ENCODE measurements at regions not wholly inside any gene's neighbourhood (a gene's known extent, or its start where the extent isn't known, plus 50 kb on each side); places are given as distances from the start of the nearest gene placed in this dataset.
"Not testable (repeated sequence)": the region's sequence is repeated elsewhere in the genome, so short reads cannot be mapped to it uniquely, and the experiment has no call there.

DNA sequence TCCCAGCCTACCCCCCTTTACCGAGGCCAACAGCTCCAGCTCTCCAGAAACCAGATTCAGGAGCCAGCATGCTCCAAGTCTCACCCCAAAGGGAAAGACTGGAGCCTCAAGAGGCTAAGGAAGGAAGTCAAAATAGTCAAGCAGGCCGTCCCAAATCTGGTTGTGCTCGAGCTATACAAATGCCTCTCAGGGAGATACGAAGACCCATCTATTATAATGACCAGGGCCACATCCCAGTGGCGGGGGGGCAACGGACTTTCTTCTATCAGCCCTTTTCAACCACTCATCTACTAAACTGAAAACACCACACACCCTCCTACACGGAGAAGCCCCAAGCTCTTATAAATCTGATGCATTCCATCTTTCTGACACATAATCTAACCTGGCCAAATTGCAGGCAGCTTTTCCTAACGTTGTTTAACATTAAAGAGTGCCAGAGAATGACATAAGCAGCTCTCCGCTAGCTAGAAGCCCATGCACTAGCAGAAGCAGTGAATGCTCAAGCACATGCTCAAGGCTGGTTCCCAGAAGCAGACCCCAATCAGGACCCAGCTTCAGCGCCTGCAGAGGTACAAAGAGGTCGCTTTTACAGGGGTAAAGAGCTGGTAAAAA is 104.6 kb upstream of the ZNF98 start:
- ATAC-seq (ENCODE audit: poor library complexity) (no peak), DNase-seq (no peak)
- H3K4me3 ChIP-seq (ENCODE audit: low read length): no peak overlapping the region
- H3K36me3 ChIP-seq (ENCODE audit: insufficient read depth, low read length): no peaks in the 10 kb centered on the region
- Mint-ChIP-seq H3K4me1 (ENCODE audit: low read depth) (no peaks in the 10 kb centered on the region), H3K9me3 (peaks cover 19% of the 10 kb centered on the region), H3K27me3 (no peaks in the 10 kb centered on the region), H3K36me3 (ENCODE audit: low read depth) (no peaks in the 10 kb centered on the region), H3K4me3 (no peak overlapping the region), H3K27ac (no peak overlapping the region)
- H3K27ac ChIP-seq (ENCODE audit: low read depth in 1 of 2, low read length in 2 of 2): no peak overlapping the region
- H3K9me3 ChIP-seq (ENCODE audit: control insufficient read depth in 1 of 2, insufficient read depth in 1 of 2, low read length in 2 of 2): peaks cover 11 to 20% of the 10 kb centered on the region in 2 experiments
- no peaks in the 10 kb centered on the region for H3K4me1 ChIP-seq (ENCODE audit: insufficient read depth, low read length)
- TF ChIP-seq, protein P1, sequence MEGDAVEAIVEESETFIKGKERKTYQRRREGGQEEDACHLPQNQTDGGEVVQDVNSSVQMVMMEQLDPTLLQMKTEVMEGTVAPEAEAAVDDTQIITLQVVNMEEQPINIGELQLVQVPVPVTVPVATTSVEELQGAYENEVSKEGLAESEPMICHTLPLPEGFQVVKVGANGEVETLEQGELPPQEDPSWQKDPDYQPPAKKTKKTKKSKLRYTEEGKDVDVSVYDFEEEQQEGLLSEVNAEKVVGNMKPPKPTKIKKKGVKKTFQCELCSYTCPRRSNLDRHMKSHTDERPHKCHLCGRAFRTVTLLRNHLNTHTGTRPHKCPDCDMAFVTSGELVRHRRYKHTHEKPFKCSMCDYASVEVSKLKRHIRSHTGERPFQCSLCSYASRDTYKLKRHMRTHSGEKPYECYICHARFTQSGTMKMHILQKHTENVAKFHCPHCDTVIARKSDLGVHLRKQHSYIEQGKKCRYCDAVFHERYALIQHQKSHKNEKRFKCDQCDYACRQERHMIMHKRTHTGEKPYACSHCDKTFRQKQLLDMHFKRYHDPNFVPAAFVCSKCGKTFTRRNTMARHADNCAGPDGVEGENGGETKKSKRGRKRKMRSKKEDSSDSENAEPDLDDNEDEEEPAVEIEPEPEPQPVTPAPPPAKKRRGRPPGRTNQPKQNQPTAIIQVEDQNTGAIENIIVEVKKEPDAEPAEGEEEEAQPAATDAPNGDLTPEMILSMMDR (IDR thresholded peaks at IDR 0.05): no peak
- ChIA-PET CTCF (no interaction called here), POLR2A (no interaction called here)
- no peaks in the 10 kb centered on the region for H3K27me3 ChIP-seq (ENCODE audit: control insufficient read depth in 1 of 2, insufficient read depth in 2 of 2, low read length in 2 of 2)
- intact Hi-C loops (cut with DNase I, micrococcal nuclease): no loop called here

GRCh38 chr19:22523940-22524339 is 101.8 kb upstream of the ZNF98 start:
- Histone ChIP-seq H3K9me3 (ENCODE audit: control insufficient read depth in 1 of 2, insufficient read depth in 1 of 2, low read length in 2 of 2) (peaks cover 12 to 33% of the 10 kb centered on the region in 2 experiments), H3K4me3 (ENCODE audit: low read length) (no peak overlapping the region), H3K4me1 (ENCODE audit: insufficient read depth, low read length) (no peaks in the 10 kb centered on the region), H3K27me3 (ENCODE audit: control insufficient read depth in 1 of 2, insufficient read depth in 2 of 2, low read length in 2 of 2) (no peaks in the 10 kb centered on the region), H3K27ac (ENCODE audit: low read depth in 1 of 2, low read length in 2 of 2) (no peak overlapping the region), H3K36me3 (ENCODE audit: insufficient read depth, low read length) (no peaks in the 10 kb centered on the region)
- ChIA-PET POLR2A (no interaction called here), CTCF (no interaction called here)
- TF ChIP-seq, protein P1 (IDR thresholded peaks at IDR 0.05): no peak
- no peak overlapping the region for H3K27ac Mint-ChIP-seq
- ATAC-seq (ENCODE audit: poor library complexity): no peak
- peaks cover 11% of the 10 kb centered on the region for H3K9me3 Mint-ChIP-seq
- DNase-seq: no peak
- no peaks in the 10 kb centered on the region for H3K36me3 Mint-ChIP-seq (ENCODE audit: low read depth)
- intact Hi-C loops (cut with DNase I, micrococcal nuclease): no loop called here
- H3K4me3 Mint-ChIP-seq: no peak overlapping the region
- H3K4me1 Mint-ChIP-seq (ENCODE audit: low read depth): no peaks in the 10 kb centered on the region
- H3K27me3 Mint-ChIP-seq: no peaks in the 10 kb centered on the region

DNA sequence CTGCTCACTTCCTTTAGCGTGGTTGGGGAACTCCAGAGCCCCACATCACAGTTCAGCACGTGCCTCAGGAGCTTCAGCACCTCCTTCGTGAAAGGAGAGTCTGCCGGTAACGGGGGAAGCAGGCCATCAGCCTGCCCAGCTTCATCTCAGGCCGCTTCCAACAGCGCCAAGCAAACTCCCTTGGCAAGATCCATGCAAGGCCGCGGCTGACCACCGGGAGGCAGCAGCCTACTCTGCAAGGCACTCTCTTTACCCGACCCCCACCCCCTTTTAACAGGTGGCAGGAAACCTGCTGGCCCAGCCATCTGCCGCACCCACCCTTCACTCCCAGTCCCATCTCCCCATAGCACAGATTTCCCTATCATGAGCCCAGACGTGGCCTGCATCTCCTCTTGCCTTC is 97.4 kb upstream of the ZNF98 start:
- DNase-seq; intact Hi-C loops (cut with DNase I, micrococcal nuclease); H3K4me1 Mint-ChIP-seq (ENCODE audit: low read depth); H3K4me1 ChIP-seq (ENCODE audit: insufficient read depth, low read length); H3K27me3 Mint-ChIP-seq; H3K9me3 Mint-ChIP-seq; H3K27me3 ChIP-seq (ENCODE audit: control insufficient read depth in 1 of 2, insufficient read depth in 2 of 2, low read length in 2 of 2); POLR2A ChIA-PET; CTCF ChIA-PET; H3K36me3 Mint-ChIP-seq (ENCODE audit: low read depth); H3K4me3 Mint-ChIP-seq; H3K36me3 ChIP-seq (ENCODE audit: insufficient read depth, low read length); H3K27ac Mint-ChIP-seq; H3K27ac ChIP-seq (ENCODE audit: low read depth in 1 of 2, low read length in 2 of 2); H3K4me3 ChIP-seq (ENCODE audit: low read length); ATAC-seq (ENCODE audit: poor library complexity): not testable (repeated sequence)
- peaks cover 23 to 60% of the 10 kb centered on the region in 2 experiments for H3K9me3 ChIP-seq (ENCODE audit: control insufficient read depth in 1 of 2, insufficient read depth in 1 of 2, low read length in 2 of 2)

- no peak for ATAC-seq (ENCODE audit: poor library complexity)
- TF ChIP-seq, protein P1 (IDR thresholded peaks at IDR 0.05): no peak
- H3K4me3 ChIP-seq (ENCODE audit: low read length): no peak overlapping the region
- intact Hi-C loops (cut with DNase I, micrococcal nuclease): no loop called here
- Mint-ChIP-seq H3K4me1 (ENCODE audit: low read depth) (no peaks in the 10 kb centered on the region), H3K4me3 (no peak overlapping the region), H3K27ac (no peak overlapping the region), H3K9me3 (peaks cover 6% of the 10 kb centered on the region), H3K27me3 (no peaks in the 10 kb centered on the region), H3K36me3 (ENCODE audit: low read depth) (no peaks in the 10 kb centered on the region)
- H3K4me1 ChIP-seq (ENCODE audit: insufficient read depth, low read length): no peaks in the 10 kb centered on the region
- ChIA-PET POLR2A (no interaction called here), CTCF (no interaction called here)
- no peaks in the 10 kb centered on the region for H3K27me3 ChIP-seq (ENCODE audit: control insufficient read depth in 1 of 2, insufficient read depth in 2 of 2, low read length in 2 of 2)
- H3K36me3 ChIP-seq (ENCODE audit: insufficient read depth, low read length): no peaks in the 10 kb centered on the region
- peaks cover 24 to 61% of the 10 kb centered on the region in 2 experiments for H3K9me3 ChIP-seq (ENCODE audit: control insufficient read depth in 1 of 2, insufficient read depth in 1 of 2, low read length in 2 of 2)
- no peak overlapping the region for H3K27ac ChIP-seq (ENCODE audit: low read depth in 1 of 2, low read length in 2 of 2)
- DNase-seq: no peak
Observed at GRCh38 chr19:22519152-22519551, 97.0 kb upstream of the ZNF98 start.
